SK-N-SH treated with all-trans-retinoic acid at 6 μM for 48 hours (cell line): ENCODE measurements at regions not wholly inside any gene's neighbourhood (a gene's known extent, or its start where the extent isn't known, plus 50 kb on each side); places are given as distances from the start of the nearest gene placed in this dataset.

Experiments
- TOX ChIP-seq: fragments of 250-450 bp; sonication (Bioruptor Pico); IDR thresholded peaks from 2 replicates; pipeline ENCODE4 v1.8.0; 2021; ENCODE audit warnings: mild to moderate bottlenecking, moderate library complexity, borderline replicate concordance
- TF ChIP-seq, protein P1 (sequence below): fragments of 250-450 bp; sonication (Bioruptor Pico); IDR thresholded peaks from 2 replicates; pipeline ENCODE4 v1.8.0; 2020; ENCODE audit warnings: mild to moderate bottlenecking, moderate library complexity, borderline replicate concordance

DNA sequence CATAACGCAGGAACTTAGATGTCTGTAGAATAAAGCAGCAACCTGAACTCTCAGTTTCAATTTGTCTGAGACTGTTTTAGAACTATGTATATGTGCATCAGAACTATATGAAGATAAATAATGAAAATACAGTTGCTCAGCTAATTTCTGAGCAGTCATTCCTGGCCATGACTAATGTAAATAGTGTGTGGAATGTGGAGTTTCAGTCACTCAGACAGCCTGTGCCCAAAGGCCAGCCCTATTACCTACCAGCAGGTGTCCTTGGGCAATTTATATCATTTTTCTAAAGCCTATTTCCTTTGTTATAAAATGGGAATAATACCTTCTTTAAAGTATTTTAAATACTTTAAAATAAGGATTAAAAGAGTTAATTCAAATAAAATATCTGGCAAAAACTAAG lies 56.0 kb upstream of the RELL1 start:
- no peak for TF ChIP-seq TOX
- TF ChIP-seq, protein P1, sequence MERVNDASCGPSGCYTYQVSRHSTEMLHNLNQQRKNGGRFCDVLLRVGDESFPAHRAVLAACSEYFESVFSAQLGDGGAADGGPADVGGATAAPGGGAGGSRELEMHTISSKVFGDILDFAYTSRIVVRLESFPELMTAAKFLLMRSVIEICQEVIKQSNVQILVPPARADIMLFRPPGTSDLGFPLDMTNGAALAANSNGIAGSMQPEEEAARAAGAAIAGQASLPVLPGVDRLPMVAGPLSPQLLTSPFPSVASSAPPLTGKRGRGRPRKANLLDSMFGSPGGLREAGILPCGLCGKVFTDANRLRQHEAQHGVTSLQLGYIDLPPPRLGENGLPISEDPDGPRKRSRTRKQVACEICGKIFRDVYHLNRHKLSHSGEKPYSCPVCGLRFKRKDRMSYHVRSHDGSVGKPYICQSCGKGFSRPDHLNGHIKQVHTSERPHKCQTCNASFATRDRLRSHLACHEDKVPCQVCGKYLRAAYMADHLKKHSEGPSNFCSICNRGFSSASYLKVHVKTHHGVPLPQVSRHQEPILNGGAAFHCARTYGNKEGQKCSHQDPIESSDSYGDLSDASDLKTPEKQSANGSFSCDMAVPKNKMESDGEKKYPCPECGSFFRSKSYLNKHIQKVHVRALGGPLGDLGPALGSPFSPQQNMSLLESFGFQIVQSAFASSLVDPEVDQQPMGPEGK (CRISPR knock-in tag): no peak
